ENCODE measurements at regions not wholly inside any gene's neighbourhood (a gene's known extent, or its start where the extent isn't known, plus 50 kb on each side); places are given as distances from the start of the nearest gene placed in this dataset.

DNA sequence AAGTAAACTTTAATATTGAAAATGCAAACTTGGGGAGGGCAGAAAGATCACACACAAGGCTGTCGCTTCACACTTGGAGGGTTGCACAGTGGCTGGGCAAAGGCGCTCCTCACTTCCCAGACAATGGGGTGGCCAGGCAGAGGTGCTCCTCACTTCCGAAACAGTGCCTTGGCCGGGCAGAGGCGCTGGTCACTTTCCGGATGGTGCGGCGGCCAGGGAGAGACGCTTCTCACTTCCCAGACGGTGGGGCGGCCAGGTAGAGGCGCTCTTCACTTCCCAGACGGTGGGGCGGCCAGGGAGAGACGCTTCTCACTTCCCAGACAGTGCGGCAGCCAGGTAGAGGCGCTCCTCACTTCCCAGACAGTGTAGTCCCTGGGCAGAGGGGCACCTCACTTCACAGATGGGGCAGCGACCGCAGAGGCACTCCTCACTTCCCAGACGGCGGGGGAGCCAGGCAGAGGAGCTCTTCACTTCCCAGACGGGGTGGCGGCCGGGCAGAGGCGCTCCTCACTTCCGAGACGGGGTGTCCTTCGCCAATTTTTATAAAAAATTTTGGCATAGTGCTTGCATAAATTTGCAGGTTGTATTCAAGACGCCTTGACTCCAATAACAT is 140.8 kb upstream of the PZP start:
- Mint-ChIP-seq H3K9me3 (ENCODE audit: unreplicated experiment) (peaks cover 6% of the 10 kb centered on the region), H3K27ac (ENCODE audit: unreplicated experiment) (no peak overlapping the region), H3K27me3 (ENCODE audit: unreplicated experiment) (no peaks in the 10 kb centered on the region), H3K4me1 (ENCODE audit: unreplicated experiment) (peaks cover 4% of the 10 kb centered on the region), H3K4me3 (ENCODE audit: unreplicated experiment) (no peak overlapping the region), H3K36me3 (ENCODE audit: unreplicated experiment) (no peaks in the 10 kb centered on the region)
- DNase-seq (ENCODE audit: extremely low spot score, unreplicated experiment) = no peak
- no peak for TF ChIP-seq CTCF (IDR thresholded peaks at IDR 0.05)

DNA sequence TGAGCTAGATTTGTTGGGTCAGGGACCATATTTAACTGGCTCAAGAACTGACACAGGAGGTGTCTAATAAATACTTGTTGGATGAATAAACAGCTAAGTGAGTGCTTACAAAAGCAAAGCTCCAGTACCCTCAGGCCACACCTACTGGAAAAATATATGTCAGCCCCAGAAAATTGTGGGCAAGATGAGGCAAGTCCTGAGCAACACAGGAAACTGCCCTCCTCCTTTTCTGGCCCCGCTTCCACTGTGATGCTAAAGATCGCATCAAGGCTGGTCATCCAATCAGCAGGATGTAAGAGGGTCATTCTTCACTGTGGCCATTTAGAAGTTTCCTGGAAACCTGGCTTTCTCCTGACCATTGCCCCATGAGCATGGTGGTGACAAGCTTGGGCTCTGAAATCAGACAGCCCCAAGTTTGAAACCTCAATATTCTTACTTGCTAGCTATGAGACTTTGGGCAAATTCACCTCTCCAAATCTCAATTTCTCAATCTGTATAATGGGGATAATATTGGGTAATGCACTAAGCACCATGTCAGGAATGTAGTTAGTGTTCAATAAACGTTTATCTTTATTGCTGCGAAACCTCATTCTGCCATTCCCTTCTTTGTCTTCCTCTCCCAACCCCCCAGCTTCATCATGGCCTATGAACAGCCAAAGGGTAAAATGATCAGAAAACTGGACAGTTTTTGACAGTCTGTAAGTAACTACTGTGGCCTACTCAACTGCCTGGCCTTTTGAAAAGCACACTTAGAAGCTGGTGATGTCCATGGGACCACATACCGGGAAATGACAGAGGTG is 139.3 kb upstream of the PZP start:
- TF ChIP-seq CTCF (IDR thresholded peaks at IDR 0.05) = no peak
- Mint-ChIP-seq H3K27ac (ENCODE audit: unreplicated experiment) (no peak overlapping the region), H3K9me3 (ENCODE audit: unreplicated experiment) (peaks cover 6% of the 10 kb centered on the region), H3K4me3 (ENCODE audit: unreplicated experiment) (no peak overlapping the region), H3K36me3 (ENCODE audit: unreplicated experiment) (no peaks in the 10 kb centered on the region), H3K4me1 (ENCODE audit: unreplicated experiment) (peaks cover 4% of the 10 kb centered on the region), H3K27me3 (ENCODE audit: unreplicated experiment) (no peaks in the 10 kb centered on the region)
- DNase-seq (ENCODE audit: extremely low spot score, unreplicated experiment) = no peak

GRCh38 chr12:9346866-9347327 is 138.7 kb upstream of the PZP start:
- H3K36me3 Mint-ChIP-seq (ENCODE audit: unreplicated experiment) = no peaks in the 10 kb centered on the region
- peaks cover 2% of the 10 kb centered on the region for H3K9me3 Mint-ChIP-seq (ENCODE audit: unreplicated experiment)
- peaks cover 2% of the 10 kb centered on the region for H3K27me3 Mint-ChIP-seq (ENCODE audit: unreplicated experiment)
- no peak overlapping the region for H3K27ac Mint-ChIP-seq (ENCODE audit: unreplicated experiment)
- H3K4me3 Mint-ChIP-seq (ENCODE audit: unreplicated experiment) = no peak overlapping the region
- TF ChIP-seq CTCF (IDR thresholded peaks at IDR 0.05) = no peak
- peaks cover 4% of the 10 kb centered on the region for H3K4me1 Mint-ChIP-seq (ENCODE audit: unreplicated experiment)
- no peak for DNase-seq (ENCODE audit: extremely low spot score, unreplicated experiment)

DNA sequence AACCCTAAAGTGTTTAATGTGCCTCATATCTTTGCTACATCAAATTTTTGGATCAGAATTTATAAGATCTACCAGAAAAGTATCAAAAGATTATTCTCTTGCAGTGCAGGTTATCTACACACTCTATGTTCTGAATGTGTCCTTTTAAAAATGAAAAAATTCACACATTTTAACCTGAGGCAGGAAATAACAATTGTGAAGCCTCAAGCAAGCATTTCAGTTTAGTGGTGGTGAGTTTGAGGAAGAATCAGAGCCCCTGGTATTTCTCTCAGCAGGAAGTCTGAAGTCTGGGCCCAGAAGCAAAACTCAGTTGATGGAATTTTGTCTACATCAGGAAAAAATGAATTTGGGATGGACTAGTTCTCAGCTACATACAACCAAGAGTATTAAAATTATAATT is 137.0 kb upstream of the PZP start:
- no peak for DNase-seq (ENCODE audit: extremely low spot score, unreplicated experiment)
- Mint-ChIP-seq H3K27me3 (ENCODE audit: unreplicated experiment) (peaks cover 2% of the 10 kb centered on the region), H3K36me3 (ENCODE audit: unreplicated experiment) (no peaks in the 10 kb centered on the region), H3K9me3 (ENCODE audit: unreplicated experiment) (no peaks in the 10 kb centered on the region), H3K4me1 (ENCODE audit: unreplicated experiment) (peaks cover 4% of the 10 kb centered on the region), H3K4me3 (ENCODE audit: unreplicated experiment) (no peak overlapping the region), H3K27ac (ENCODE audit: unreplicated experiment) (no peak overlapping the region)
- TF ChIP-seq CTCF (IDR thresholded peaks at IDR 0.05) = no peak

DNA sequence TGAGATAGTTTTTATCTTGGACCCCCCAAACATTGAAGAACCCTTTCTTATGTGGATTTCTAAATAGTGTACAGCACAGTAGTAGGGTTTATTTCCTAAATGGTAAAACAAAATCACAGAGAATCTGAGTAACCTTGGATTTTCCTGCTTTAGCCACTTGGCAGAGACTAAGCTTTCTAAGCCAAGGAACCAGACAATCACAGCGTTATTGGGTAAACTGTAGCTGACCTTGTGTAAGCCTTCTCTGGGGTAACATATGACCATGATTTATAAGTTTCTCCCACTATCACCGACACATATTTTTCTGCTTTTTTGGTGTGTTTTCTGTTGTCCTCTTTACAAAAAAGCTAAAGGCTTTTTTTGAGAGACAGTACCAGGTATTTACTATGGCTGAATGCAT is 136.3 kb upstream of the PZP start:
- Mint-ChIP-seq H3K9me3 (ENCODE audit: unreplicated experiment) (no peaks in the 10 kb centered on the region), H3K4me3 (ENCODE audit: unreplicated experiment) (no peak overlapping the region), H3K4me1 (ENCODE audit: unreplicated experiment) (peaks cover 4% of the 10 kb centered on the region), H3K36me3 (ENCODE audit: unreplicated experiment) (no peaks in the 10 kb centered on the region), H3K27me3 (ENCODE audit: unreplicated experiment) (peaks cover 2% of the 10 kb centered on the region), H3K27ac (ENCODE audit: unreplicated experiment) (no peak overlapping the region)
- DNase-seq (ENCODE audit: extremely low spot score, unreplicated experiment) = no peak
- no peak for TF ChIP-seq CTCF (IDR thresholded peaks at IDR 0.05)

Data from osteocyte (in vitro differentiated cells).